Spleen (tissue), 11 donors: ENCODE measurements at regions not wholly inside any gene's neighbourhood (a gene's known extent, or its start where the extent isn't known, plus 50 kb on each side); places are given as distances from the start of the nearest gene placed in this dataset.

Experiments
- DNase-seq: peaks from one replicate; pipeline ENCODE4 v3.0.0-alpha.2; 2020
- H3K27ac ChIP-seq, 8 donors: fragments of 200-600 bp; sonication (generic) in 7 of 8; 1 replicate in 4 of 8; 2 replicates in 4 of 8; pipeline versions ENCODE4 v1.5.0 to v1.8.0; 2016 to 2021; ENCODE audit warnings: inconsistent platforms in 4 of 8, mild to moderate bottlenecking in 4 of 8, moderate library complexity in 1 of 8
- H3K27me3 ChIP-seq, 7 donors: fragments of 200-600 bp; sonication (generic) in 6 of 7; replicated peaks in 1 of 7; 1 replicate in 4 of 7; 2 replicates in 3 of 7; pipeline versions ENCODE4 v1.5.0 to v1.8.0; 2016 to 2021; ENCODE audit warnings: inconsistent platforms in 3 of 7, mild to moderate bottlenecking in 1 of 7
- H3K36me3 ChIP-seq, 6 donors: fragments of 200-600 bp; sonication (generic) in 5 of 6; 1 replicate in 4 of 6; 2 replicates in 2 of 6; pipeline versions ENCODE4 v1.5.0 to v1.8.0; 2016 to 2021; ENCODE audit warnings: inconsistent platforms in 2 of 6
- H3K4me1 ChIP-seq, 6 donors: fragments of 200-600 bp; sonication (generic) in 5 of 6; 1 replicate in 3 of 6; 2 replicates in 3 of 6; pipeline versions ENCODE4 v1.5.0 to v1.8.0; 2016 to 2021; ENCODE audit warnings: inconsistent platforms in 3 of 6
- H3K4me3 ChIP-seq, 8 donors: fragments of 200-600 bp; sonication (generic) in 7 of 8; 1 replicate in 4 of 8; 2 replicates in 4 of 8; pipeline versions ENCODE4 v1.5.0 to v1.8.0; 2016 to 2021; ENCODE audit warnings: inconsistent platforms in 4 of 8, mild to moderate bottlenecking in 4 of 8, moderate library complexity in 2 of 8
- H3K9me3 ChIP-seq, 8 donors: fragments of 200-600 bp; sonication (generic) in 7 of 8; 1 replicate in 4 of 8; 2 replicates in 4 of 8; pipeline versions ENCODE4 v1.5.0 to v1.8.0; 2016 to 2021; ENCODE audit warnings: inconsistent platforms in 4 of 8
- CTCF ChIP-seq, 11 experiments: fragments of 200-600 bp in 7 of 11; fragments of 450-650 bp in 4 of 11; sonication (generic) in 4 of 11; IDR thresholded peaks in 8 of 11; conservative IDR thresholded peaks in 3 of 11; 1 replicate in 7 of 11; 2 replicates in 4 of 11; pipeline versions ENCODE4 v1.4.0 to v1.8.0; 2016 to 2021; ENCODE audit warnings: antibody characterized with exemption in 11 of 11, inconsistent platforms in 4 of 11, mild to moderate bottlenecking in 1 of 11
- POLR2A ChIP-seq, 3 donors: fragments of 450-650 bp; IDR thresholded peaks; one replicate each; pipeline ENCODE4 v1.5.1; 2017; ENCODE audit warnings: antibody characterized with exemption in 3 of 3, mild to moderate bottlenecking in 1 of 3
- POLR2AphosphoS5 ChIP-seq, 3 donors: sonication (generic); formaldehyde crosslinking; IDR thresholded peaks; one replicate each; pipeline ENCODE4 v1.5.1; 2017; ENCODE audit warnings: antibody characterized with exemption in 3 of 3
- WGBS, 5 donors: extraction: QIAGEN DNeasy Blood & Tissue Kit in 3 of 5; methylation state at CpG; one replicate each; pipeline versions ENCODE4 v1.1.5 to v1.1.7; 2013 to 2018; 5-methylcytosine and 5-hydroxymethylcytosine counted together
- intact Hi-C: fragments of 100-400 bp; cut with DNase I; formaldehyde crosslinking; loops from one replicate; pipeline ENCODE4 v1.15.0; 2023; ENCODE audit warnings: low total_unique reads
- donor health status: healthy with polysubstance abuse.
- donor health status: DM: no; HTN: no; CAD: no; lungs with moderate emphysema.
- donor health status: DM: no; HTN: no; CAD: no.
- donor health status: Bipolar disorder and iron deficiency.
- donor health status: healthy.
- donor health status: DM: no; HTN: no; CAD: no.
- donor health status: DM: yes; HTN: yes; CAD: no.

GRCh38 chr2:47638430-47638829, 67.6 kb upstream of the KCNK12 start:
- H3K36me3 ChIP-seq = no peaks in the 10 kb centered on the region
- no peak overlapping the region for H3K27ac ChIP-seq
- no peak overlapping the region for H3K4me3 ChIP-seq
- H3K27me3 ChIP-seq = no peaks in the 10 kb centered on the region
- no peak for DNase-seq
- no peaks in the 10 kb centered on the region for H3K9me3 ChIP-seq
- H3K4me1 ChIP-seq = no peaks in the 10 kb centered on the region
- intact Hi-C loops = no loop called here
- no peak for TF ChIP-seq POLR2AphosphoS5 (IDR thresholded peaks at IDR 0.05)
- no peak for TF ChIP-seq POLR2A (IDR thresholded peaks at IDR 0.05)
- no peak for TF ChIP-seq CTCF (IDR thresholded peaks at IDR 0.05 in 8 of 11, conservative IDR thresholded peaks at IDR 0.05 in 3 of 11)
- WGBS, 5 donors = 72 to 98% (median 90%) methylated on average over 2 of the region's 2 CpGs

GRCh38 chr2:47636596-47637264, 65.9 kb upstream of the KCNK12 start:
- H3K9me3 ChIP-seq = no peaks in the 10 kb centered on the region
- intact Hi-C loops = no loop called here
- H3K27ac ChIP-seq = no peak overlapping the region
- WGBS, 5 donors = 88 to 96% (median 92%) methylated on average over 10 of the region's 10 CpGs
- H3K27me3 ChIP-seq = no peaks in the 10 kb centered on the region
- no peak overlapping the region for H3K4me3 ChIP-seq
- H3K36me3 ChIP-seq = no peaks in the 10 kb centered on the region
- H3K4me1 ChIP-seq = no peaks in the 10 kb centered on the region
- TF ChIP-seq CTCF (IDR thresholded peaks at IDR 0.05 in 8 of 11, conservative IDR thresholded peaks at IDR 0.05 in 3 of 11) (no peak), POLR2A (IDR thresholded peaks at IDR 0.05) (no peak), POLR2AphosphoS5 (IDR thresholded peaks at IDR 0.05) (no peak)
- no peak for DNase-seq

- WGBS, 5 donors = 87 to 98% (median 89%) methylated on average over 4 of the region's 4 CpGs
- DNase-seq = no peak
- H3K4me3 ChIP-seq = no peak overlapping the region
- no peak for TF ChIP-seq CTCF (IDR thresholded peaks at IDR 0.05 in 8 of 11, conservative IDR thresholded peaks at IDR 0.05 in 3 of 11)
- TF ChIP-seq POLR2AphosphoS5 (IDR thresholded peaks at IDR 0.05) = no peak
- no peaks in the 10 kb centered on the region for H3K27me3 ChIP-seq
- H3K27ac ChIP-seq = no peak overlapping the region
- no peaks in the 10 kb centered on the region for H3K9me3 ChIP-seq
- H3K4me1 ChIP-seq = no peaks in the 10 kb centered on the region
- no peaks in the 10 kb centered on the region for H3K36me3 ChIP-seq
- intact Hi-C loops = no loop called here
Measured at GRCh38 chr2:47636176-47636575, 65.4 kb upstream of the KCNK12 start.

GRCh38 chr2:47632754-47633153, 62.0 kb upstream of the KCNK12 start:
- Histone ChIP-seq H3K9me3 (no peaks in the 10 kb centered on the region), H3K4me1 (no peaks in the 10 kb centered on the region), H3K27ac (no peak overlapping the region), H3K36me3 (no peaks in the 10 kb centered on the region), H3K27me3 (no peaks in the 10 kb centered on the region), H3K4me3 (no peak overlapping the region)
- DNase-seq = no peak
- TF ChIP-seq POLR2A (IDR thresholded peaks at IDR 0.05) = no peak
- no peak for TF ChIP-seq CTCF (IDR thresholded peaks at IDR 0.05 in 8 of 11, conservative IDR thresholded peaks at IDR 0.05 in 3 of 11)
- intact Hi-C loops = no loop called here
- WGBS, 5 donors = 58 to 81% (median 76%) methylated on average over 2 to 3 of the region's 3 CpGs
